Epithelial cell of esophagus (primary cell): ENCODE measurements at regions not wholly inside any gene's neighbourhood (a gene's known extent, or its start where the extent isn't known, plus 50 kb on each side); places are given as distances from the start of the nearest gene placed in this dataset.

ENCODE experiments used
- DNase-seq: peaks from one replicate; pipeline ENCODE4 v3.0.0; 2010; ENCODE audit warnings: low read depth
- H3K4me3 ChIP-seq: 2 replicates; pipeline ENCODE4 v1.5.1; 2011; ENCODE audit warnings: mild to moderate bottlenecking, low read length, control low read depth
- TF ChIP-seq, protein P1 (sequence below): IDR thresholded peaks from 2 replicates; pipeline ENCODE4 v1.5.1; 2011; ENCODE audit warnings: low read depth, mild to moderate bottlenecking, low read length, control low read depth, inconsistent platforms; ENCODE audit not compliant: insufficient read depth; ENCODE audit errors: missing control alignments

DNA sequence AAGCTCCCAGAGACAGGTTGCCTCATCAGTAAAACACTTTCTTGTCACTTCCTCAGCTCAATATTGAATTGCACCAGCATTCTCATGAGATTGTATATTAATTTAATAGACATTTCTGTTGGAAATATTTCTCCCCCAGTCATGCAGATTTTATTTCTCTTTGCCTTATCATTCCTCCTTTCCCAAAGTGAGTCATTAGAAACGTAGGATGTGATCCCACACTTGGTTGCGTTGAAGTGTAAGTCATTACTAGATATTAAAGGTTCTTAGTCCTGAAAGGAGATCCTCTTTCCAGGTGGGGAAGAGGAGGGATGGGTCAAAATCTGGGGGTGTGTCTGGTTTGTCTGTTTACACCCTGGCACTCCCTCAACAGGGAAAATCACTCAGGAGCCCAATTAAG, 438.2 kb downstream of the SLC4A3 start:
- TF ChIP-seq, protein P1, sequence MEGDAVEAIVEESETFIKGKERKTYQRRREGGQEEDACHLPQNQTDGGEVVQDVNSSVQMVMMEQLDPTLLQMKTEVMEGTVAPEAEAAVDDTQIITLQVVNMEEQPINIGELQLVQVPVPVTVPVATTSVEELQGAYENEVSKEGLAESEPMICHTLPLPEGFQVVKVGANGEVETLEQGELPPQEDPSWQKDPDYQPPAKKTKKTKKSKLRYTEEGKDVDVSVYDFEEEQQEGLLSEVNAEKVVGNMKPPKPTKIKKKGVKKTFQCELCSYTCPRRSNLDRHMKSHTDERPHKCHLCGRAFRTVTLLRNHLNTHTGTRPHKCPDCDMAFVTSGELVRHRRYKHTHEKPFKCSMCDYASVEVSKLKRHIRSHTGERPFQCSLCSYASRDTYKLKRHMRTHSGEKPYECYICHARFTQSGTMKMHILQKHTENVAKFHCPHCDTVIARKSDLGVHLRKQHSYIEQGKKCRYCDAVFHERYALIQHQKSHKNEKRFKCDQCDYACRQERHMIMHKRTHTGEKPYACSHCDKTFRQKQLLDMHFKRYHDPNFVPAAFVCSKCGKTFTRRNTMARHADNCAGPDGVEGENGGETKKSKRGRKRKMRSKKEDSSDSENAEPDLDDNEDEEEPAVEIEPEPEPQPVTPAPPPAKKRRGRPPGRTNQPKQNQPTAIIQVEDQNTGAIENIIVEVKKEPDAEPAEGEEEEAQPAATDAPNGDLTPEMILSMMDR: no peak
- H3K4me3 ChIP-seq: no peak overlapping the region
- no peak for DNase-seq

DNA sequence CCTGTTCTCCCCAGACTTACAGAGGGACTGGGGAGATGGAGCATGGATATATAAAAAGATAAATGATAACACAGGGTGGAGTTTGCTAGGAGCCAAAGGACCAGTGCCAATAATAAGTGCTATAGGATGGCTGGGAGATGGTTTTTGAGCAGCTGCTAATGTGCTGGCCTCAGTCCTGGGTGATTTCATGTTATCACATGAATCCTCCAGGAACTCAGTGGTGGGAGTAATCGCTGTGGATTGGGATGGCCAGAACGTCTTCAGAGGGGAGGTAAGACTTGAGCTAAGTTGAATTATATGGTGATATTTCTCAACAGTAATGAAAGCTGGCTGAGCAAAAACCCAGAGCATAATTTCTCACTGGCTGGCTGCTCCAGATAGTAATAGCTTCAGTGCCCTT, 441.4 kb downstream of the SLC4A3 start:
- no peak overlapping the region for H3K4me3 ChIP-seq
- TF ChIP-seq, protein P1: no peak
- no peak for DNase-seq

DNA sequence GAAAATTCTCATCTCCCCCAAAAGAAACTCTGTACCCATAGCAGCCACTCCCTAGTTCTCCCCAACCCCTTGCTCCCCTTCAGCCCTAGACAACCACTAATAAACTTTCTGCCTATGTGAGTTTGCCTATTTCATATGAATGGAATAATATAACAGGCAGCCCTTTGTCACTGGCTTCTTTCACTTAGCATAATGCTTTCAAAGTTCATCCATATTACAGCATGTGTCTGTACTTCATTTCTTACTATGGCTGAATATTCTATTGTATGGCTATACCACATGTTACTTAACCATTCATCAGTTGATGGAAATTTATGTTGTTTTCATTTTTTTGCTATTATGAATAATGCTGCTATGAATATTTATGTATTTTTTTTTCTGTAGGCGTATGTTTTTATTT, 442.9 kb downstream of the SLC4A3 start:
- no peak overlapping the region for H3K4me3 ChIP-seq
- no peak for DNase-seq
- TF ChIP-seq, protein P1: no peak

DNA sequence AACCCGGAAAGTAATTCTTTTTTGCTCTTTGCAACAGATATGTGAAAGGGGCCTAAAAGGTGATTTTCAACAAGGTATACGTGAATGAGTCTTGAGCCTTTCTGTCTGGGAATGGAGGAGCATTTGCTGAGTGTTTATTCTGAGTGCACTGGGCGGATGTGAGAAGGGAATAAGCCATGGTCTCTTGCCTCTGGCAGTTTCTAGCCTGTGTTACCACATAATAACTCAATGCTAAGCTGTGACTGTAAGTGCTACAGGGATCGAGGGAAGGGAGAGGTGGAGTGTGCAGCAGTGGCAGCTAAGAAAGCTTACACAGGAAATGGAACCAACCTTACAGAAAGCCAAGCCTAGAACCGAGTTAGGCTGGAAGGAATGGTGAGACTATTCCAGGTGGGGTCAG, 444.3 kb downstream of the SLC4A3 start:
- no peak overlapping the region for H3K4me3 ChIP-seq
- TF ChIP-seq, protein P1: no peak
- DNase-seq: peak; percentile 59

DNA sequence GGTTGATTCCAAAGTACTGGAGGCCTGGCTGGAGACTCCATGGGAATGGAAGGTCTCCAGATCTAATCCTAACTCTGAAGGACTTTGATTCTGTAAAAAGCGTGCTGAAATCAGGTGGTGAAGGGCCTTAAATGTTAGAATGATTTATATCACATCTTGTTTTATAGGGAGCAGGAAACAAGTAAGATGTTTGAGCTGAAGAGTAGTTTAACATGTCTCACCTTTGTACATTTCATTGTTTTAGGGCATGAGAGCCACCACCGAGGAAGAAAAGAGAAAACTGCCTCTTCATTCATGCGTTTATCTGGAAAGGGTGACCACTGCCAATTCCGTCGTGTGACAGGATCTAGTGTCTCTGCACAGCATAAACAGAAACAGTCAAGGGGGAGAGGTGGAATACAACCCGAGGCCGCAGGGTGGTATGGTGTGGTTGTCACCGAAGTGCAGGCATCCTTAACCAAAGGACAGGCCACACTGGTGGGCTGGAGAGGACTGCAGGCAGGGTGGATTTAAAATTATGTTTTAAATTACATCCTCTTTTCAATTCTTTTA, 445.3 kb downstream of the SLC4A3 start:
- TF ChIP-seq, protein P1: no peak
- DNase-seq: no peak
- no peak overlapping the region for H3K4me3 ChIP-seq

DNA sequence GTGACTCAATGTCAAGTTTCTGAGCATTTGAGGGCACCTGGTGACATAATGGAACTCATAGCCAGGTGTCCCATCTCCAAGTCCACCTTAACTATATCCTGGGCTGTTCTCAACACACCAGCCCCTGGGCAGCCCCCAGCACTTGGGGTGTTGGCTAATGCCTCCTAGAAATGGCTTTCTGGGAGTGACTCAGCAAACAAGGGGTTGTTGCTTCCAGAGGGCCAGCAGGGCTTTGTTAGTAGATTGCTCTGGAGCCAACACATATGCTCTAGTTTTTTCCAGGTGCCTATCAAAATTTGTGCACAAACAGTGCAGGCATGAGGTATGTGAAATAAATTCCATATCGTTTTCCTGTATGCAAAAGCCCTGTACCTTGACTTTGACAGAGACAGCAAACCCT, 448.4 kb downstream of the SLC4A3 start:
- no peak for DNase-seq
- H3K4me3 ChIP-seq: no peak overlapping the region
- TF ChIP-seq, protein P1: no peak

DNA sequence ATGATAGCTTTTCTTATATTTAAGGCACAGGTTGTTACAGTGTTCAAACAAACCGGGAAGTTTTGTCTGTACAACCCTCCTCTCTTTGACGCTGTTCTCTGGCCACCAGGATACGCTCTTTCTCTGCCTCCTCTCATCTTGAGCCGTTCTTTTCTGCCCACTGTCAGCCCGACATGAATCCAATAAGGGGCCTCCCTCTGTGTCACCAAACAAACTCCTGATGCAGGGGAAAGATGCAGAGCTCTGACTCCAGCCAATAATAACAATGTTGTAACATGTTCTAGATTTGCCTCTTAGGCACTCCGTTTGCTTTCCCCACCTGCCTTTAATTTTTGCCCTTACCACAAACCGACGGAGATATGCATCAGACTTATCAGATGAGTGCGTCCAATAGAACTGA, 449.3 kb downstream of the SLC4A3 start:
- peak; percentile 45 for DNase-seq
- H3K4me3 ChIP-seq: no peak overlapping the region
- TF ChIP-seq, protein P1: peak; percentile 64
